ENCODE measurements at regions not wholly inside any gene's neighbourhood (a gene's known extent, or its start where the extent isn't known, plus 50 kb on each side); places are given as distances from the start of the nearest gene placed in this dataset.

DNA sequence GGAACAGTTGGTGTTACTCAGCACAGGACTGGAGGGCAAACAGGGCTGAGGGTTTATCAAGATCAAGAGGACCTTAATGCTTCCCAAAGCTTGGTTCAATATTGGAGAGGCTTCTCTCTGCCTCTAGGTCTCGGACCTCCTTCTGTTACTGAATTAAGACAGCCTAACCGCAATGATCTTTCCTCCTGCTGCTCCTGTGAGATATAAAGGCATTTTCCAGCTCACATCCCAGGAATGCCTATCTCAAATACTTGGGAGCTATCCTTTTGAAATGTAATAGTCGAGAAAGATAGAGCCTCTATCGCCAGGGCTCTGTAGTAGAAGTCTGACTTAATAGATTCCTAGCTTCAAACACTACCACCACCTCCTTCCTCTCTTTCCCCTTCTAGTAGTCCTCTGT lies 1475.0 kb downstream of the SLITRK1 start:
- no peak for DNase-seq (ENCODE audit: low read depth)

DNA sequence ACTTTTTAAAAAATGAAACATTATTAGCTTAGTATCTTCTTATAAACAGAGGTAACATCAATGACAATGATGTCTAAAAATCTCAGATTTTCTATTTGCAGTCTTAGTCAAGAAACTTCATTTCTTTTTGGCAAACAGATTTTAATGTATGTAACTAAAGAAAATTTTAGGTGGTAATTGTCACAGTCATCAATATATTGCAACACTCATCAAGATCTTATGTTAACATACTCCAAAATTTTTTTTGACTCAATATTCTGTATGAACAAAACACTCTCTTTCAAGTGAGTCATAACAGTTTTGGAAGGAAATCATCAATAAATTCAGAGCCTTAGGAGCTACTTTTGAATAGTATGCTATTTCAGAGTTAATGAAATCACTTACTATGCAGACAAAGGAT lies 1507.6 kb downstream of the SLITRK1 start:
- DNase-seq (ENCODE audit: low read depth) = no peak

GRCh38 chr13:82370316-82370715 lies 1512.0 kb downstream of the SLITRK1 start:
- no peak for DNase-seq (ENCODE audit: low read depth)

GRCh38 chr13:82364525-82364924 lies 1517.7 kb downstream of the SLITRK1 start:
- no peak for DNase-seq (ENCODE audit: low read depth)

DNA sequence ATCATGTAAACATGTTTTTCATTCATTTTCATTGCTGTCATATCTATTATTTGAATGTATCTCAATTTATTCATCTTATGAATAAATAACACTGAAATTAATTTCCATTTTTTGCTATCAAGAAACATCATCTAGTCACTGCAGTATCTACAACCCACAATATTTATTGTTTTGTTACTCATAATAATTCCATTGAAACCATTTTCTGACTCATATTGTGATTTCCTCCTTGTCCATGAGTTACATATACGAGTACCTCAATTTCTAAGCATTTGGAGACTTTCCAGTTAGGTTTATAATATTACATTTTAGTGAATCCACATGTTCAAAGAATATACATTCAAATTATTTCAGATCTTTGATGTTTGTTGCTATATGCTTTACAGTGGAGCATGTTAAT lies 1524.0 kb downstream of the SLITRK1 start:
- DNase-seq (ENCODE audit: low read depth) = no peak

- DNase-seq (ENCODE audit: low read depth) = no peak
These were observed 1525.4 kb downstream of the SLITRK1 start for GRCh38 chr13:82356667-82357410.

DNA sequence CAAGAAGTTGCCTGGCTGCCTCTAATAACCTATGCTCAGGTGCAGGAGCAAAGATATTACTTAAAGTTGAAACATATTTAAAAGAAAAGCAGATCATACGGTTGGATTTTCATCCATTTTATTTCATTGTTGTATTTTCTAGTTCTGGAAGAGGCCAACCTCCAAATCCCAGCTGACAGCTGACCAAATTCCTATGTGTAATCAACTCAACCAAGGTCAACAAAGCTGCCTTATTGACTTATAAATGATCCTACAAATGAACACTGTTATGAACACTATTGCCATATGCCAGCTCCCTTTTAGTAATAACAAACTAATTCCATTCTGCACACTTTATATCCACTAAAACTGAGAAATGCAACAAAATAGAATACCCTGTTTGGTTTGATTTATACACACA lies 1537.4 kb downstream of the SLITRK1 start:
- no peak for DNase-seq (ENCODE audit: low read depth)

- no peak for DNase-seq (ENCODE audit: low read depth)
These were observed 1541.2 kb downstream of the SLITRK1 start for GRCh38 chr13:82341116-82341515.

GRCh38 chr13:82330499-82330898 lies 1551.8 kb downstream of the SLITRK1 start:
- DNase-seq (ENCODE audit: low read depth) = no peak

GRCh38 chr13:82323101-82323500 lies 1559.2 kb downstream of the SLITRK1 start:
- DNase-seq (ENCODE audit: low read depth) = no peak

DNA sequence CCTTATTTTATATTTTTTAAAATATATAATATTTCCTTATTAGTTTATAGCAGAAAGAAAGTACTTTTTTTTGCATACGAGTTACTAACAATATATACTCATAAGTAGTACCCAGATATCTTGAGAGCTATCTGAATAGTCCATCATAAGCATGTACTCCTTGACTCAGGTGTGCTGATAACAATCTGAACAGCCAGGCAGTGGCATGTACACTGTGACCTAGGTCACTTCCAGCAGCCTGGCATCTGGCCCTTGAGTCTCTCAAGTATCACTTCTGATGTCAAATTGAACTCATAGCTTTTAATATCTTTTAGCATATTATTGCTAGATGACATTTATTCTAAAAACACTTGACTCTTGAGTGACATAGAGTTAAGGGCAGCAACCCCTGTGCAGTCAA lies 1576.7 kb downstream of the SLITRK1 start:
- no peak for DNase-seq (ENCODE audit: low read depth)

GRCh38 chr13:82298106-82298505 lies 1584.2 kb downstream of the SLITRK1 start:
- DNase-seq (ENCODE audit: low read depth) = no peak

- DNase-seq (ENCODE audit: low read depth) = no peak
These were observed 1588.0 kb downstream of the SLITRK1 start for GRCh38 chr13:82294226-82294625.

- DNase-seq (ENCODE audit: low read depth) = no peak
These were observed 1589.9 kb downstream of the SLITRK1 start for GRCh38 chr13:82292334-82292733.

GRCh38 chr13:82291852-82292251 lies 1590.4 kb downstream of the SLITRK1 start:
- DNase-seq (ENCODE audit: low read depth) = no peak

GRCh38 chr13:82275644-82276043 lies 1606.6 kb downstream of the SLITRK1 start:
- no peak for DNase-seq (ENCODE audit: low read depth)

DNA sequence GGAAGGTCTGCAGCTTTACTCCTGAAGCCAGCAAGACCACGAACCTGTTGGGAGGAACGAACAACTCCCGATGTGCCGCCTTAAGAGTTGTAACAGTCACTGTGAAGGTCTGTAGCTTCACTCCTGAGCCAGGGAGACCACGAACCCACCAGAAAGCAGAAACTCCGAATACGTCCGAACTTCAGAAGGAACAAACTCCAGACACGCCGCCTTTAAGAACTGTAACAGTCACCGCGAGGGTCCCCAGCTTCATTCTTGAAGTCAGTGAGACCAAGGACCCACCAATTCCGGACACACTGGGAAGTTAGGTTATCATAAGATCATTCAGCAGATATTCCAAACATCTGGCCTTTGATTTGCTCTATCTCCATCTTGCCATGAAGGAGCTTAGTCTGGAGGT lies 1623.0 kb downstream of the SLITRK1 start:
- DNase-seq (ENCODE audit: low read depth) = no peak

DNA sequence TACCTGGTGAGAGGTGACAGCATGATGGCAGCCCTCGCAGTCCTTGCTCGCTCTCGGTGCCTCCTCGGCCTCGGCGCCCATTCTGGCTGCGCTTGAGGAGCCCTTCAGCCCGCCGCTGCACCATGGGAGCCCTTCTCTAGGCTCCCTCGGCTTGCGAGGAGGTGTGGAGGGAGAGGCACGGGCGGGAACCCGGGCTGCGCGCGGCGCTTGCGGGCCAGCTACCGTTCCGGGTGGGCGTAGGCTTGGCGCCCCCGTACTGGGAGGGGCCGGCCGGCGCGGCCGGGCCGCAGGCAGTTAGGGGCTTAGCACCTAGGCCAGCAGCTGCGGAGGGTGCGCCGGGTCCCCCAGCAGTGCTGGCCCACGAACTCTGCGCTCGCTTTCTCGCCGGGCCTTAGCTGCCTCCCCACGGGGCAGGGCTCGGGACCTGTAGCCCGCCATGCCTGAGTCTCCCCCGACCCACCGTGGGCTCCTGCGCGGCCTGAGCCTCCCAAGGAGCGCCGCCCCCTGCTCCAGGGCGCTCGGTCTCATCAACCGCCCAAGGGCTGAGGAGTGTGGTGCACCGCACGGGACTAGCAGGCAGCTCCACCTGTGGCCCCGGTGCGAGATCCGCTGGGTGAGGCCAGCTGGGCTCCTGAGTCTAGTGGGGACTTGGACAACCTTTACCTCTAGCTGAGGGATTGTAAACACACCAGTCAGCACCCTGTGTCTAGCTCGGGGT lies 1624.3 kb downstream of the SLITRK1 start:
- no peak for DNase-seq (ENCODE audit: low read depth)

- no peak for DNase-seq (ENCODE audit: low read depth)
These were observed 1633.5 kb downstream of the SLITRK1 start for GRCh38 chr13:82248762-82249161.

- DNase-seq (ENCODE audit: low read depth) = no peak
These were observed 1636.4 kb downstream of the SLITRK1 start for GRCh38 chr13:82245860-82246259.

DNA sequence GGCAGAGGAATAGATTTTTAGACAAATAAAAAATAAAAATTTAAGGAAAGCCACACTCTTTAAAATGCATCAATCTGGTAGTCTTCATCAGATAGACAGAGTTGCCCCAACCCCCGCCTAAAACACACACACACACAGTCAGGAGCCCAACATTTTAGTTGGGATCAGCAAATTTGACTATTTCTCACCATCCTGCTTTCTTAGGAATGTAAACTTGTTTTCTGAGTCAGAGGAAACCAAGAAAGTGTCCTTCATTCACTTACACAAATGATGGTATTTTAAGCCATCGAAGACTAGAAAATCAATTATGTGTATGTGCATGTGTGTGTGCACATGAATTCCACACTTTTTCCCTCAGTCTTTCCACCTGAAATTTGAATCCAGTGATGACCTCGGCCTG lies 1657.5 kb downstream of the SLITRK1 start:
- DNase-seq (ENCODE audit: low read depth) = no peak

DNA sequence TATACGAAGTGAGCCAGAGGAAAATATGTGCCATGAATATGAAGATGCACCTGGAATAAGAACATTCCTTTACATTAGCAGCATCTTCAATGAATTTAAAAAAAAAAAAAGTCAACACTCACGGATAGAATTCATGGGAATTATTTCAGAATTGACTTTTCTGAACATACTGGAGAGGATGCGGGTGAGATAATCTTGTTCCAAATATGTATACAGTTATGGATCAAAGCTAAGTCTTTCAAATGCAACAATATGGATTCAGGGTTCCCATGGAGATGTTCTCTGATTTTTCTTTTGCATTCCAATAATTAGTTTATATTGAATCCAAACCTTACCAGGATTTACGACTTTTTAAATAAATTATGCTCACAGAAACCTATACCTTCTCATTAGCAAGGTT lies 1660.7 kb downstream of the SLITRK1 start:
- DNase-seq (ENCODE audit: low read depth) = no peak

- peak; percentile 11 for DNase-seq (ENCODE audit: low read depth)
These were observed 1661.6 kb downstream of the SLITRK1 start for GRCh38 chr13:82220641-82221040.

All from forelimb muscle (tissue), 1 donor.